NB4 (cell line): ENCODE measurements at regions not wholly inside any gene's neighbourhood (a gene's known extent, or its start where the extent isn't known, plus 50 kb on each side); places are given as distances from the start of the nearest gene placed in this dataset.

Experiments used
- DNase-seq: peaks from one replicate; pipeline ENCODE4 v3.0.0; 2010; ENCODE audit warnings: low read depth
- H3K4me3 ChIP-seq: one replicate; pipeline ENCODE4 v1.5.1; 2011; ENCODE audit warnings: mild to moderate bottlenecking, low read depth, low read length, moderate library complexity
- MYC ChIP-seq: IDR thresholded peaks from 2 replicates; pipeline ENCODE4 v1.6.1; 2011; ENCODE audit warnings: low read depth, low read length
- POLR2A ChIP-seq: IDR thresholded peaks from 2 replicates; pipeline ENCODE4 v1.6.1; 2011; ENCODE audit warnings: mild to moderate bottlenecking; ENCODE audit not compliant: insufficient read length; ENCODE audit errors: extremely low read depth
- TF ChIP-seq, protein P1 (sequence below): IDR thresholded peaks from one replicate; pipeline ENCODE4 v1.5.1; 2012; ENCODE audit warnings: low read depth, low read length
- TF ChIP-seq, protein P2 (sequence below): IDR thresholded peaks from 2 replicates; pipeline ENCODE4 v1.6.1; 2011; ENCODE audit warnings: low read depth, low read length

DNA sequence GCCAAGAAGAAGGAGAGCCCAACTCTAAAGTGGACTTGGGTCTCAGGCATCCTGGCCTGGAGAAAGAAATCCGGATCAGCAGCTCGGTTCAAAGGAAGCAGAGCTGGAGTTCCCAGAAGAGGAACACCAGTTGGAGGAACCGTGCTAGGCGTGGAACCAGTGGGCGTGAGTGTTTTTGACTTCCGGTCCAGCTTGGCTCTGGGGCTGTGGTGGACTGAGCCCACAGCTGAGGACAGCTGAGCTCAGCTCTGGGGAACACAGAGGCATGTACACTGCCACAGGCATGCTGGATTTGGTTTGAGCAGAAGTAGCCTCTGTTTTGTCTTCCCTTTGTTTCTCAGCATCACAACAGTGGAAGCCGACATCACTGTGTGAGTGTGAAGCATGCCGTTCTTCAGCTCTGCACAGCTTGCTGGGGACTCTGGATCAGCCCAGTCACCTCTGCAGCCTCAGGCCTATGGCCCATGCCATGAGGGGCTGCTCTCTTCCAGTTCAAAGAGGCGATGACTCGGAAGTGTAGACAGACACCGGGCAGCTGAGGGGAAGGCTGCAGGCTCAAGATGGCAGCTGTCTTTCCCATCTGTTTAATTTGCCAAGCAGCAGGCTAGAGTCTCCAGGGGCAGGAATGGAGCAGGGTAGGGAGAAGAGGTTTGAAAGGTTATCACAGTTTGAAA is 185.8 kb upstream of the UBE3A start:
- no peak overlapping the region for H3K4me3 ChIP-seq
- no peak for DNase-seq
- TF ChIP-seq, protein P1, sequence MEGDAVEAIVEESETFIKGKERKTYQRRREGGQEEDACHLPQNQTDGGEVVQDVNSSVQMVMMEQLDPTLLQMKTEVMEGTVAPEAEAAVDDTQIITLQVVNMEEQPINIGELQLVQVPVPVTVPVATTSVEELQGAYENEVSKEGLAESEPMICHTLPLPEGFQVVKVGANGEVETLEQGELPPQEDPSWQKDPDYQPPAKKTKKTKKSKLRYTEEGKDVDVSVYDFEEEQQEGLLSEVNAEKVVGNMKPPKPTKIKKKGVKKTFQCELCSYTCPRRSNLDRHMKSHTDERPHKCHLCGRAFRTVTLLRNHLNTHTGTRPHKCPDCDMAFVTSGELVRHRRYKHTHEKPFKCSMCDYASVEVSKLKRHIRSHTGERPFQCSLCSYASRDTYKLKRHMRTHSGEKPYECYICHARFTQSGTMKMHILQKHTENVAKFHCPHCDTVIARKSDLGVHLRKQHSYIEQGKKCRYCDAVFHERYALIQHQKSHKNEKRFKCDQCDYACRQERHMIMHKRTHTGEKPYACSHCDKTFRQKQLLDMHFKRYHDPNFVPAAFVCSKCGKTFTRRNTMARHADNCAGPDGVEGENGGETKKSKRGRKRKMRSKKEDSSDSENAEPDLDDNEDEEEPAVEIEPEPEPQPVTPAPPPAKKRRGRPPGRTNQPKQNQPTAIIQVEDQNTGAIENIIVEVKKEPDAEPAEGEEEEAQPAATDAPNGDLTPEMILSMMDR: no peak
- TF ChIP-seq MYC: no peak
- TF ChIP-seq, protein P2, sequence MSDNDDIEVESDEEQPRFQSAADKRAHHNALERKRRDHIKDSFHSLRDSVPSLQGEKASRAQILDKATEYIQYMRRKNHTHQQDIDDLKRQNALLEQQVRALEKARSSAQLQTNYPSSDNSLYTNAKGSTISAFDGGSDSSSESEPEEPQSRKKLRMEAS: no peak
- no peak for TF ChIP-seq POLR2A

DNA sequence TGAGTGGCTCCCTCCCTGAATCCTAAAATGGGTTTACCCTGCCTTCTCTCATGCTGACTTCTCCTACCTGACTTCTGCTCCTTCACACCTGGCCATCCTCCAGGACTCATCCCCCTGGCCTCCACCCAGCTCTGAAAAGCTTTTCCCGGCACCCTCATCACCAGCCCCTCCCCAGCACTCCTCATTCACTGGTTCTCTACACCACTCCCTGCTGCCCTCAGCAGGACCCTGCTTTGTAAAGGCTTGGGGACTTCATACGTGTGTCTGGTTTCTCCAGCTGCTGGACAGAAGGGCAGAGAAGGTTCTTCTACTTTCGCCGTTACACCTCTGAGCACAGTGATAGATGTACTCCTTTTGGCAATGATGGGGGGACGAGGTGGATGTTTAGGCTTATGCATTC is 184.9 kb upstream of the UBE3A start:
- DNase-seq: no peak
- TF ChIP-seq, protein P1: no peak
- TF ChIP-seq, protein P2: no peak
- no peak for TF ChIP-seq MYC
- TF ChIP-seq POLR2A: no peak
- H3K4me3 ChIP-seq: no peak overlapping the region

DNA sequence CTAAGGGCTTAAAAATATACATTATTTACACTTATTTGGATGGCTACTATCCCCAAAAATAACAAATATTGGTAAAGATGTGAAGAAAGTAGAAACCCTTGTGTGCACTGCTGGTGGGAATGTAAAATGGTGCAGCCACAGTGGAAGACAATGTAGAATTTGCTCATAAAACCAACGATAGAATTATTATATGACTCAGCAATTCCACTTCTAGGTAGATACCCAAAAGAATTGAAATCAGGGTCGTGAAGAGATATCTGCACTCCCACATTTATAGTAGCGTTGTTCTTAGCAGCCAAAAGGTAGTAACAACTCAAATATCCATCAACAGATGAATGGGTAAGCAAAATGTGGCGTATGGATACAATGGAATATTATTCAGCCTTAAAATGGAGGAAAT is 181.6 kb upstream of the UBE3A start:
- H3K4me3 ChIP-seq: no peak overlapping the region
- TF ChIP-seq MYC (no peak), POLR2A (no peak)
- TF ChIP-seq, protein P2: no peak
- TF ChIP-seq, protein P1: no peak
- DNase-seq: no peak

DNA sequence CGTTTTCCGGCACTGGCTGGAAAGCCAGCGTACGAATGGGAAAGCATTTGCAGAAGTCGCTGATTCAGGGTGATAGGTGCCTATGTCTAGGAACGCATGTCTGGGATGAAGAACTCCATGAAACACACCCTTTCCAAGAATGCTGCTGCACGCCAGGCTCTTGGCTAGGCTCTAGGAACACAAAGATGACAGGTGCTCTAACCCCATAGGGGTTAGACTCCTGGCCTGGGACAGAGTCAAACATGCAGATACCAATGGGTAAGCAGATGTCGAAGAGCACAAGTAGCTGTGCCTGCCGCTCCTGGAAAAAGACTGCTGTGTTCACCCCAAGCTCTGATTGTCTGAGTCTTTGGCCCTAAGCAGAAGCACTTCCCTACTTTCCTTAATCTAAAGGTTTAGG is 180.9 kb upstream of the UBE3A start:
- no peak for TF ChIP-seq MYC
- TF ChIP-seq, protein P2: no peak
- DNase-seq: no peak
- no peak overlapping the region for H3K4me3 ChIP-seq

DNA sequence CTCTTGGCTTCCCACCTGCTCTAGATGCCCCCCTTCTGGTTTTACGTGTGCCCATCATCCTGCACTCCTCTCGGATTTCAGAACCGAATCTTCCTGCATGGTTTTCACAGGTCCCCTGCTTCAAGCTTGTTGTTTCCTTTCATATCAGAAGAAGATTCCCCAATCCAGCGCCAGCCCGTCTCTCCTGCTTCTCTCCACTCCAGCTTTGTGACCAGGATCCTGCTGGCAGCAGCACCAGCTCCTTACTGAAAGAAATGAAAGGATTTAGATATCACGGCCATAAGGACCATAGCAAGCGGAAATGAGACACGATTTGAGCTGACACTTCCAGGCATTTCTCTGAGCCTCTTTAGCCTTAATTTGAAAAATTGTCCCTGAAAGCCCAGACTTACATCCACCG is 180.3 kb upstream of the UBE3A start:
- TF ChIP-seq POLR2A (no peak), MYC (no peak)
- TF ChIP-seq, protein P1: no peak
- TF ChIP-seq, protein P2: no peak
- DNase-seq: no peak
- H3K4me3 ChIP-seq: no peak overlapping the region

DNA sequence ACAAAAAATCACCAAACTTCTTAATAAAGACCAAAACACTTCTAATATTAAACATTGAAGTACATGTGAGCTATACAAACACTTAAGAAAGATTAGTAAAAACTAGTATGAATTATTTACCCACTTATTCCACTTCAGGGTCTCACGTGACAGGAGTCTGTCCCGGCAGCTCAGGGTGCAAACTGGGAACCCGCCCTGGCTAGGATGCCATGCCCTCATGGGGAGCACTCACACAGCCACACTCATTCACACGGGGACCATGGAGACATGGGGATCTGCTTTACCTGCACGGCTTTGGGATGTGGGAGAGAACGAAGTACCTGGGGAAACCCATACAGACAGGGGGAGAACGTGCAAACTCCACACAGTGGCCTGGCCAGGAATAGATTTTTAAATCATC is 179.3 kb upstream of the UBE3A start:
- no peak for DNase-seq
- H3K4me3 ChIP-seq: no peak overlapping the region
- TF ChIP-seq, protein P2: no peak
- TF ChIP-seq POLR2A: no peak
- TF ChIP-seq, protein P1: no peak
- TF ChIP-seq MYC: no peak
